ENCODE measurements at regions not wholly inside any gene's neighbourhood (a gene's known extent, or its start where the extent isn't known, plus 50 kb on each side); places are given as distances from the start of the nearest gene placed in this dataset.

GRCh38 chr9:78811622-78812276 lies 514.8 kb downstream of the PSAT1 start:
- Histone ChIP-seq H3K27ac (no peak overlapping the region), H3K9ac (no peak overlapping the region), H3K4me1 (no peaks in the 10 kb centered on the region), H3K36me3 (ENCODE audit: control insufficient read depth, insufficient read depth, low read length) (no peaks in the 10 kb centered on the region), H3K4me2 (ENCODE audit: low read length) (no peak overlapping the region), H2AFZ (no peak overlapping the region), H3K4me3 (ENCODE audit: low read depth, low read length) (no peak overlapping the region), H3K9me3 (ENCODE audit: control insufficient read depth, low read length) (no peaks in the 10 kb centered on the region), H3K27me3 (ENCODE audit: control insufficient read depth, insufficient read depth, low read length) (no peaks in the 10 kb centered on the region), H3K79me2 (no peaks in the 10 kb centered on the region)
- no peak for TF ChIP-seq CTCF (IDR thresholded peaks at IDR 0.05)

GRCh38 chr9:78812665-78813064 lies 515.7 kb downstream of the PSAT1 start:
- no peak overlapping the region for H3K27ac ChIP-seq
- no peaks in the 10 kb centered on the region for H3K4me1 ChIP-seq
- no peaks in the 10 kb centered on the region for H3K9me3 ChIP-seq (ENCODE audit: control insufficient read depth, low read length)
- no peak for TF ChIP-seq CTCF (IDR thresholded peaks at IDR 0.05)
- H3K27me3 ChIP-seq (ENCODE audit: control insufficient read depth, insufficient read depth, low read length) = no peaks in the 10 kb centered on the region
- no peak overlapping the region for H2AFZ ChIP-seq
- H3K36me3 ChIP-seq (ENCODE audit: control insufficient read depth, insufficient read depth, low read length) = no peaks in the 10 kb centered on the region
- H3K9ac ChIP-seq = no peak overlapping the region
- no peaks in the 10 kb centered on the region for H3K79me2 ChIP-seq
- no peak overlapping the region for H3K4me3 ChIP-seq (ENCODE audit: low read depth, low read length)
- H3K4me2 ChIP-seq (ENCODE audit: low read length) = no peak overlapping the region

- H3K79me2 ChIP-seq = no peaks in the 10 kb centered on the region
- H3K27ac ChIP-seq = no peak overlapping the region
- no peaks in the 10 kb centered on the region for H3K9me3 ChIP-seq (ENCODE audit: control insufficient read depth, low read length)
- no peaks in the 10 kb centered on the region for H3K36me3 ChIP-seq (ENCODE audit: control insufficient read depth, insufficient read depth, low read length)
- no peak overlapping the region for H3K4me3 ChIP-seq (ENCODE audit: low read depth, low read length)
- no peak overlapping the region for H3K9ac ChIP-seq
- H3K4me2 ChIP-seq (ENCODE audit: low read length) = no peak overlapping the region
- no peaks in the 10 kb centered on the region for H3K4me1 ChIP-seq
- H2AFZ ChIP-seq = no peak overlapping the region
- H3K27me3 ChIP-seq (ENCODE audit: control insufficient read depth, insufficient read depth, low read length) = no peaks in the 10 kb centered on the region
- no peak for TF ChIP-seq CTCF (IDR thresholded peaks at IDR 0.05)
Measured at GRCh38 chr9:78813602-78814180, 516.8 kb downstream of the PSAT1 start.

- Histone ChIP-seq H3K9ac (no peak overlapping the region), H3K4me2 (ENCODE audit: low read length) (peak overlapping the region; percentile 75), H3K4me1 (no peaks in the 10 kb centered on the region), H3K79me2 (no peaks in the 10 kb centered on the region), H3K36me3 (ENCODE audit: control insufficient read depth, insufficient read depth, low read length) (no peaks in the 10 kb centered on the region), H2AFZ (peak overlapping the region; percentile 64), H3K4me3 (ENCODE audit: low read depth, low read length) (peak overlapping the region; percentile 45), H3K27me3 (ENCODE audit: control insufficient read depth, insufficient read depth, low read length) (no peaks in the 10 kb centered on the region), H3K9me3 (ENCODE audit: control insufficient read depth, low read length) (no peaks in the 10 kb centered on the region), H3K27ac (no peak overlapping the region)
- peak; percentile 32 for TF ChIP-seq CTCF (IDR thresholded peaks at IDR 0.05)
Measured at GRCh38 chr9:78821126-78821822, 524.3 kb downstream of the PSAT1 start.
